HG02852 (cell line): ENCODE measurements at regions not wholly inside any gene's neighbourhood (a gene's known extent, or its start where the extent isn't known, plus 50 kb on each side); places are given as distances from the start of the nearest gene placed in this dataset.
"Not testable (repeated sequence)": the region's sequence is repeated elsewhere in the genome, so short reads cannot be mapped to it uniquely, and the experiment has no call there.

Experiments
- ATAC-seq: cut with Tn5 transposase; IDR thresholded peaks from one replicate; pipeline ENCODE4 v1.9.1; 2021; ENCODE audit warnings: mild to moderate bottlenecking, moderate library complexity; ENCODE audit not compliant: unreplicated experiment

DNA sequence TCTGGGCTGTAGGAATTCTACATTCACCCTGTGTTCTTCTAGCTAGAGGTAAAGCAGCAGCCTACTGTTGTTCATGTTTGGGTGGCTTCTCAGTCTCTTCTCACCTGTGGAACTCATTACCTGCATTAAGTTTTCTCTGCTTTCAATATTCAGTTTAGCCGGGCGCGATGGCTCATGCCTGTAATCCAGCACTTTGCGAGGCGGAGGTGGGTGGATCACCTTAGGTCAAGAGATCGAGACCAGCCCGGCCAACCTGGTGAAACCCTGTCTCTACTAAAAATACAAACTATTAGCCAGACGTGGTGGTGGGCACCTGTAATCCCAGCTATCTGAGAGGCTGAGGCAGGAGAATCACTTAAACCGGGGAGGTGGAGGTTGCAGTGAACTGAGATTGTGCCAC, 139.8 kb upstream of the UBE2E3 start:
- no peak for ATAC-seq

DNA sequence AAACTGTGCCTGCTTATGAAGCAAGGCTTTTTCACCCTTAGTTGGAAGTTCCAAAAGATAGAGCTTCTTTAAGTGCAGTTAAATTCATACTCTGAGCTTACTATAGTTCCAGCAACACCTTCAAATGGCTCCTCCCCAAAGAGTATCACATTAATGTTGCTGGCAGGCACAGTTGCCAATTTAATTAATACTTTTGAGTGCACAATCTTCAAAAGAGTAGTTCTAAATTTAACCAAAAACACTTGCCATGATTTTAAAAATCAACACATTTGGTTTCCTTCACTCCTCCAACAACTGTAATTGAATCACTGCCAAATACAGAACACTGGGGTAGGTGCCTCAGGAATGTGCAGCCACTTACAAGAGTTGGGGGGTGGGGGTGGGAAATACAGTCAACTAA, 150.6 kb upstream of the UBE2E3 start:
- no peak for ATAC-seq

DNA sequence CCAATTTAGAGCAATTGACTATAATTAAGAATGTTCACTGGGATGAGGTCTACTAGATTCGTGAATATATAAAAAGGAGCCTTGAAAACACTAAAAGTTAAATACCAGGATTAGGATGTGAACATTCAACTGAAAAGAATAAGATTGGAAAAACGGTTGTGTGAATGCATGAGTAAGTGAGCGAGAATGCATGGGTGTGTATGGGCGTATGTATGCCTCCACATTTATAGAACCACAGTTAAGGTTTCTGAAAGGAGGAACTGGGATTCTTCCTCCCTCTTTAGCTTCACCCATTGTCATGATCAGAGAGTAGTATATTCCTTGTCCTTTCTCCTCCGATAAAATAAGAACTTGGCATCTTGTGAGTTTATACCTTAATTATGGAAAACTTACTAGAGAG, 151.1 kb upstream of the UBE2E3 start:
- no peak for ATAC-seq

DNA sequence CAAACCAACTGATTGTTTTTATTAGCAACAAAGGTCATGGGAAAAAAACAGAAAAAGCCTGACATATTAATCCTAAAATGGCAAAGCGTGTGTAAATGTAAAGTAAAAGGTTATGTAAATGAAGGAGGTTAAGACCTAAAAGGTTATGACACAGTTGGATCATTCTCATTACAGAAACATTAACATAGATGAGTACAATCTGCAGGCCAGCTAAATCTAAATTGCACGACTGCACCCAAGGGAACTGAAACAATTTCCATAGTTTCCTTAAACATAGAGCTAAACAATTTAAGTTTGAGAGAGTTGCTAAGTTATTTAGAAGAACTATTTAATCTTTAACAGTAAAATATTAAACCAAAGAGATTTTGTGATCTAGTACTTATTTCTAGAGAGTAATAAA, 151.6 kb upstream of the UBE2E3 start:
- ATAC-seq = no peak

DNA sequence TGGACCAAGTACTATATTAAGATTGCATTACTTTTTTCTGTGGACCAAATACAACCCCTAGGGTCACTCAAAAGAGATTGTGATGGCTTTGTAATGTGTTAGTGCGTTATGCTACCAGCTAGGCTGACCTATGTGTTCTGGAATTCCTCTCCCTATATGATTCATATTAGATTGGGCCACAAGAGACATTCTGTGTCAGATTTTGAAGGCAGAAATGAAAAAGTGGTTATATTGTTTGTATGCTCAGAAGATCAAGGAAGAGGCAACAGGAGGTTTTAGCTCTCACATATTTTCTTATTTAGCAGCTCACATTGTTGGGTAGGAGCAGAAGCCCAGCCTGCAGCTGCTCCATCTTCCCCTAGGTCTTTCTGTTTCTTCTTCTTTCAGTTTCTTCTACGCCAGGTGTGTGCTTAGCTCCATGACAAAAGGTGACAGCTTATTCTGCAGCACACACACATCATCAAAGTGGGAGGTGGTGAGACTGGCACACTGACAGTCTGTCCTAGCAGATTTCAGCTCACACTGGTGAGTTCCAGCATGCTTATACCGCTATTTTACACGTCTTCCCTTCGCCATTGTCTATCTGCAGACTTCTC, 156.8 kb upstream of the UBE2E3 start:
- ATAC-seq = no peak

DNA sequence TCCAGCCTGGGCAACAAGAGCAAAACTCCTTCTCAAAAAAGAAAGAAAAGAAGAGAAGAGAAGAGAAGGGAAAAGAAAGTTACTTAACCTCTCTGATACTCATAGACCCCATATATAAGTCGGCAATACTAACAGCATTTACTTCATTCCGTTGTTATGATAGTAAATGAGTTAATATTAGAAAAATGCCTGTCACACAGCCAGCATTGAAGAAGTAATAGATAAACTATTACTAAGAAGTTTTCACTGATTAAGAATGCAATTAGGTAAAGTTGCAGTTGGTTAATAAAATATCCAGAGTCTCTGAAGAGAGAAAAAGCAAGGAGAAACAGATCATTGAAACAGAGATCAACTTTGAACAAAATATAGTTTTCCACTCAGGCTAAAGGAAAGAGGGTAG, 161.3 kb upstream of the UBE2E3 start:
- ATAC-seq = no peak

DNA sequence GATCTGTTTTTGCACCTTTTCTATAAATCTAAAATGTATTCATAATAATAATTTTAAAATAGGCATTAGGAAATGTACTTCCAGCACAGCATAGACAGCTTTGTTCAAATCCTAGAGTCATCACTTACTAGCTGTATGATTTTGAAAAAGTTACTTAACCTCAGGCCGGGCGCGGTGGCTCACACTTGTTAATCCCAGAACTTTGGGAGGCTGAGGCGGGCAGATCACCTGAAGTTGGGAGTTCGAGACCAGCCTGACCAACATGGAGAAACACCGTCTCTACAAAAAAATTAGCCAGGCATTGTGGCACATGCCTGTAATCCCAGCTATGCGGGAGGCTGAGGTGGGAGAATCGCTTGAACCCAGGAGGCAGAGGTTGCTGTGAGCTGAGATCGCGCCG, 161.7 kb upstream of the UBE2E3 start:
- not testable (repeated sequence) for ATAC-seq

DNA sequence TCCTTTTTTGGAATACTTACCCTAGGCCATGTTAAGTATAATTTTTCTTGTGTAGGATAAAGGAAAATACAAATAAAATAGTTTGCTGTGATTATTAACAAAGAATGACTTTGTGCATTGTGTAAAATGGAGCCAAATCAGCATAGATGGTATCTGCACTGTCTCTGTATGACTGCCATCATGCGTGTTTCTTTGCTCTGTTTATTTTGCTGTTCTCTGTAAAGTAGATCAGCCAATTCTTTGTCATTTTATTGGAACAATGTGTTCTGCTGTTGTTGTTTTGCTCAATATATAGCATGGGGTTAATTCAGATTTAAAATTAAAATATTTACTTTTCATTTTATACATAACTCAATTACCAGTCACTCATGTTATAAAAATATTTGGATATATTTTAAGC, 181.3 kb upstream of the UBE2E3 start:
- ATAC-seq = no peak

DNA sequence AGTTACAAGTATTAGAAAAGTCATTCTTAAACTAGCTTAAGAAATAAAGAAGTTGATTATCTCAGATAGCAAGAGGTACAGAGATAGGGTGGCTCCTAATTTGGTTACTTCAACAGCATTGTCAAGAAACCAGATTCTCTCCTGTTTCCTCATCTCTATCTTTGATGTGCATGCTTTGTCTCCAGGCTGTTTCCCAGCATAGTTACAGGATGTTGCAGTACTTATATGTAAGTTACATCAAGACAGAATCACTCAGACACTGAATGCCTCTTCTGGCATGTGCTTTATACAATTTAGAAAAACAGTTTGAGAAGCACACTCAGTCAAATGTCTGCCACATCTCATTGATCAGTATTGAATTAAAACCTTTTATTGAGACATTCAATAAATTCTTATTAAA, 189.5 kb upstream of the UBE2E3 start:
- ATAC-seq = no peak

DNA sequence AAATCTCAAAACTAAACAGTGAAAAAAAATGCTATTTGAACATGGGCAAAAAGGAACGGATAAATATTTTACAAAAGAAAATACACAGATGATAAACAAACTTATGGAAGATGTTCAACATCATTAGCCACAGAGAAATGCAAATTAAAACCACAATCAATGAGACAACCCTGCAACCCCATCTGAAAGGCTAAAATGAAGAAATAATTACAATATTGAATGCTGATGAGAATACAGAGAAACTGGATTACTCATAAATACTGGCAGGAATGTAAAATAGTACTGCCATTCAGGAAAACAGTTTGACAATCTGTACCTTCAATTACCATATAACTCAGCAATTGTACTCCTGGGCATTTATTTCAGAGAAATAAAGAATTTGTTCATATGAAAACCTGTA, 193.1 kb upstream of the UBE2E3 start:
- ATAC-seq = no peak

DNA sequence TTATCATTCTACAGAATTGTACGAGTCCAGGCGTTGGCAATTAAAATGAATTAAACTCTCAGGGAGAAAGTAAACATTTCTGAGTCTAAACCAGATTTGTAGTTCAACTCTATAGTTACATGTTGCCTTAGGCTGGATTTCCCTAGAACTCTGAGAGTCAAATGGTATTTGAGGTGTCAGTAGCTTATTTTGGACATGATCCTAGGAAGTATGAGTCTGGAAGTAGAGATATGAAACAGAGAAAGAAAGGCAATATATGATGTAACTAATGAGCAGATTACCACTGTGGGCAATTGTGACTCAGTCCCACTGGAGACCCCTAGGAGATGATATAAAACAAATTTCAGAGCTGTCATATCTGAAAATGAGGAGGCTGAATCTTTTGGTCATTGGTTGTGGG, 199.1 kb upstream of the UBE2E3 start:
- ATAC-seq = no peak

DNA sequence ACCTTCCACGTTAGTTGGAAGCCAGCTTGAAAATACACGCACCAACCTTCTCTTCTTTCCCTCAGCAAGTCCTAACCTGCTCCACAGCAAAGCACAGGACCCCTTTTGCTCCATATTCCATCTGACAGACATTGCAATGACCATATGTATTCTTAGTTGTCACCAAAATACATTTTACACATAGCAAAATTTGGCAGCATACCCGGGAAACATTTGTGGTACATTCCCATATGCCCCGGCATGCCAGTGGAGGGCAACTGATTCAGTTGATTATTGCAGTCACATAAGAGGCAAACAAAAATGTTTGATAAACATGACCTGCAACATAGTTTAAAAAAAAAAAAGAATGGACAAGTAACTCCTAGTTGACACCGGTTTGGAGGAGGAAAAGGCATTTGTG, 202.1 kb upstream of the UBE2E3 start:
- no peak for ATAC-seq

DNA sequence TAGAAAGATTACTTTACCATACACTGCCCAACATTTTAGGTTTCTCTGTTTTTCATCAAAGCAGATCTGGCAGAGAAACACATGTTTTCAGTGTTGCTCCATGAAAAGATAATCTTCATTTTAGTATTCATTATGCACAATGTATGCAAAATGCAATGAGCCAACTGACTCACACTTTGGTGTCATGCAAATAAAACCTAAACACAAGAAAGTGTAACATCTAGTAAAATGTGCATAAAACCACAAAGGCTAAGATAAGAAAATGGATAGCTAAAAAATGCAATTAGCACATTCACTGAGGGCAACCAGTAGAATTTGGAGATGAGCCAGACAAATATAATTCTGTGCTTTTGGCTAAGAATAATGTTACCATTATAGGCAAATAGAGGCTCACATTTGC, 203.5 kb upstream of the UBE2E3 start:
- ATAC-seq = no peak

DNA sequence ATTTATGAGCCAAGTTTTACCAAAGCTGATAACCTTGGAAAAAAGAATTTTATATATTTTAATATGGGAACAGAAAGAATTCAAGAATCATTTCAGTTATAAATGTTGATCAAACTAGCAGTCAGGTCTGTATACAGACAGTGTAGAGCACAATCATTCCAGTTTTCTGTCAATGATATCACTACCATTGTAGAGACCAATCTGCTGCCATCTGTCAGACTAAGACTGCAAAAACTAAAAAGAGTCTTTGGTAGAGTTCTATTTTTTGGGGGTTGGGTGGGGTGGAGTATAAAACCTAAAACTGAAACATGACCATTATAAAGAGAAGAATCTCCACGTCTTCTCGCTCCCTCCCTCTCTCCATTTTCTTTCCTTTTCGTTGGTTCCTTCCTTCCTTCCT, 204.7 kb upstream of the UBE2E3 start:
- no peak for ATAC-seq

DNA sequence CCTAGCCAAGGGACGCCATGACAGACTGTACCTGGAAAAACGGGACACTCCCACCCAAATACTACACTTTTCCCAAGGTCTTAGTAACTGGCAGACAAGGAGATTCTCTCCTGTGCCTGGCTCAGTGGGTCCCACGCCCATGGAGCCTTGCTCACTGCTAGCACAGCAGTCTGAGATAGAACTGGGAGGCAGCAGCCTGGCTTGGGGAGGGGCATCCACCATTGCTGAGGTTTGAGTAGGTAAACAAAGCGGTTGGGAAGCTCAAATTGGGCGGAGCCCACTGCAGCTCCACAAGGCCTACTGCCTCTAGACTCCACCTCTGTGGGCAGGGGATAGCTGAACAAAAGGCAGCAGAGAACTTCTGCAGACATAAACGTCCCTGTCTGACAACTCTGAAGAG, 215.1 kb upstream of the UBE2E3 start:
- not testable (repeated sequence) for ATAC-seq

DNA sequence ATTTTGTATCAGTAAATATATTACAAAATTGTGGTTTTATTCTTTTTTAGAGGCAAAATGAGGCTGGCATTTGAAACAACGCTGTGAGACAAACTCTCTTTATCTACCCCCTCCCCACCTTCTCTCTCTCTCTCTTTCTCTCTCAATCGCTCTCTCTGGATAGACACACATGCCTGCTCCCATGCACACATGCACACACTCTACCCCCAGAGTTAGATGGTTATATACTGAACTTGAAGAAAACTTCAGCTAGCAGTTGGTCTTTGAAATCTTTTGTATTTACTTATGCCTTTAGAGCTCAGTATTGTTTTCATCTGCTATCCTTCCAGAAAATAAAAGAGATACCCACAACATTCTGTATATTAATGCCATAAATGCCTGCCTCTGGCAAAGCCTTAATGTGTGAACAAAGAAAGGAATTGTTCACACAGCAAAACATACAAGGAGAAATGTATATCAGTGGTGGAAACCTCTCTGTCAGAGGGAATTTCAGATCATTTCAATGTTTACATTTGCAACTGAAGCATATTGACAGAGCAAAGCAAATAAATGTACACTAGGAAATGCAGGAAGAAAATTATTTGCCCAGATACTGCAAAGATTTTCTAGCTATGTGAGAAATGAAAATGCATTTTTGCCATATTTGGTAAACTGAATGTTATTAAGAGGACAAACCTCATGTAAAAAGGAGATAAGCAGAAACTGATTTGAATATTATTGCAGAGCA, 217.0 kb upstream of the UBE2E3 start:
- ATAC-seq = no peak

DNA sequence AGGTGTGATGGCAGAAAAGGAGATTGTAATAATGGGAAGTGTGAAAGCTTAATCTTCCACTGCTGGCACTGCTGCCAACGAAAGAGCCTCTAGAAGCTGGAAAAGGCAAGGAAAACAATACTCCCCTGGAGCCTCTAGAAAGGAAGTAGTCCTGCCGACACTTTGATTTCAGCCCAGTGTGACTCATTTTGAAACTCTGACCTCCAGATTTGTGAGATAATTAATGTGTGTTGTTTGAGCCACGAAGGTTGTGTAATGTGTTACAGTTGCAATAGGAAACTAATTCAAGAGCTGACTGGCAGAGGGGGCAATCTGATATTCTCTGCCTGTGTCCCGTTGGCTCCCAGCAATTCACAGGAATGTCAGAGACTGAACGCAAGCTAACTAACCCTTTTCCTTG, 219.2 kb upstream of the UBE2E3 start:
- ATAC-seq = no peak

DNA sequence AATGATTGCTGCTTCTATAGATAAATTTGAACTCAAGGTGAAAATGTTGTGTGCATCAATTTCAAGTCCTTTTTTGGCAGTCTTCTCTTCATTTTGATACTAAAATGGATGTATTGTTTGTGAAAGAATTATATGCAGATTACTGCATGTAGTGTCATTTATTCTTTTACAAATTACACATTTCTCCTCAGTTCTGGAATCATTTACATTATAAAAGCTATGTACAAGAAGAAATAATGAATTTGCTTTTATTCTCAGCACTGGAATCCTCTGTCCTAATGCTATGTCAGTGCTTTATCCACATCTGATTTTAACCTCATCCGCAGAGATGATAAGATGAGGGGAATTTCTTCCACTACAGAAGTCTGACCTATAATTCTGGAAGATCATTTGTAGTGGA, 220.8 kb upstream of the UBE2E3 start:
- ATAC-seq = no peak

DNA sequence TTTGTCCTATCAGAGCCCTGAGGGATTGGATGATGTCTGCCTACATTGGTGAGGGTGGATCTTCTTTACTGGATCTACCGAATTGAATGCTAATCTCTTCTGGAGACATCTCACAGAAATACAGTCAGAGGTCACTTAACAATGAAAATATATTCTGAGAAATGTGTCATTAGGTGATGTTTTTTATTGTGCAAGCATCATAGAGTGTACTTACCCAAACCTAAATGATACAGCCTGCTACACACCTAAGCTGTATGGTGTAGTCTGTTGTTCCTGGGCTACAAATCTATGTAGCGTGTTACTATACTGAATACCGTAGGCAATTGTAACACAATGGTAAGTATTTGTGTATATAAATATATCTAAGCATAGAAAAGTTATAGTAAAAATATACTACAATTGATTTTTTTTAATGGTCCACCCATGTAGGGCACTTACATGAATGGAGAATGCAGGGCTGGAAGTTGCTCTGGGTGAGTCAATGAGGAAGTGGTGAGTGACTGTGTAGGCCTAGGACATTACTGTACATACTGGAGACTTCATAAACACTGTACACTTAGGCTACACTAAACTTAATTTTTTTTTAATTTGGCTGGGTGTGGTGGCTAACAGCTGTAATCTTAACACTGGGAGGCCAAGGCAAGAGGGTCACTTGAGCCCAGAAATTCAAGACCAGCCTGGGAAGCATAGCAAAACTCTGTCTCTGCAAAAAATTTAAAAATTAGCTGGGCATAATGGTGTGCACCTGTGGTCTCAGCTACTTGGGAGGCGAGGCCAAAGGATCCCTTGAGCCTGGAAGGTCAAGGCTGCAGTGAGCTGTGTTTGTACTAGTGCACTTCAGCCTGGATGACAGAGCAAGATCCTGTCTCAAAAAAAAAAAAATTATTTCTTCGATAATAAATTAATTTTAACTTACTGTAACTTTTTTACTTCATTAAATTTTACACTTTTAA, 226.3 kb upstream of the UBE2E3 start:
- no peak for ATAC-seq

DNA sequence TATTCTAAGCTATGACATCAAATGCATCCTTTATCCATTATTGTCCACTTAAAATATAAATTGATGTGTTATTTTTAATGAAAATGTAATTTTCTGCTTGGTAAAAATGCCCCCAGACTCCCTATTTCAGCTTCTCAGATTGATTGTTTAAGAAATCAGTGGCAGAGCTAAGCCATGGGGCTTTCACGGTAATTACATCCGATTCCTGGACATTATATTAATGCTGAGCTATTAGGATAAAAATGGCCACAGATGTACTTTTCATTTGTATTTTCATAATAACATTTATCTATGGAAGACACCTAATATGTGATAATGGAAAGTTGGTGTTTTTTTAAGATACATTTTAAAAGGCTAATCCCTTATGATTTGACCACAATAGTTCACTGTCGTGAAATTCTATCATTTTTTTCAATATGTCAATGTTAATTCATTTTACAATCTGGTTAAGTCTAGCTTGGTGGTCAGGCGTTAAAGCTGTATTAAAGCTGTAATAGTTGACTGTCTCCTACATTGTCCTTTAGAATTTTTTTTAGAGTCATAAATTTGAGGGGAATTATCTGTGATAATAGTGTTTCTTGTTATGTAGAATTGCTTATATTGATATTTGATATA, 229.0 kb upstream of the UBE2E3 start:
- ATAC-seq = no peak

DNA sequence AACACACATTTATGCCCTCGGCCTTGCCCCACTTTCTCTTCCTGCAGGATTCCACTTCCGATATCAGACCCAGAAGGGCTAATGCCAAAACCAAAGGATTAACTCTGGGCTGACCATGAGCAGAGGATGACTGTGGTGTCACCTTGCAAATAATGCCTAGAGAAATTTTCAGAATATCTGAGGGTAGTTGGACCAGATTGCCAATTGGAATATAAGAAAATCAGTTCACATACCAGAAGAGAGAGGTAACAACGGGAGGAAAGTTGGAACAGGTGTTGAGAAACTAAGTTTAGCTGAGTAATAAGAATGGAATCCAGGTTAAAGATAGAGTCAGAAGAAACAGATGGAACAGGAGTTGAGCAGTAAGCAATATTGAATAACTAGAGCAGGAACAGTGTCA, 232.7 kb upstream of the UBE2E3 start:
- ATAC-seq = no peak
